Endothelial cell of umbilical vein (primary cell): ENCODE measurements at regions not wholly inside any gene's neighbourhood (a gene's known extent, or its start where the extent isn't known, plus 50 kb on each side); places are given as distances from the start of the nearest gene placed in this dataset.

Experiments
- BruUV-seq: library from RNA; stranded (reverse); fragments of 400-500 nt; replicated peaks from 2 replicates; lab custom pipeline; 2021; lab: Mats Ljungman, UMichigan
- CTCF ChIA-PET: fragments of 300-600, 350-600 bp; sonication (Branson Sonifier 250); formaldehyde crosslinking; loops from one replicate; lab custom pipeline; 2021; ENCODE audit warnings: antibody characterized with exemption, inconsistent platforms; lab: Charles Lee
- POLR2A ChIA-PET: fragments of 300-600, 350-600 bp; sonication (Branson Sonifier 250); formaldehyde crosslinking; loops from one replicate; lab custom pipeline; 2021; ENCODE audit warnings: antibody characterized with exemption, inconsistent platforms; lab: Charles Lee
- DNase-seq: peaks from one replicate; pipeline ENCODE4 v3.0.0-alpha.2; 2011; ENCODE audit warnings: low read depth, low spot score
- FAIRE-seq: peaks from 2 replicates; lab custom pipeline; 2011; peaks lifted over from hg19 to GRCh38; lab: Jason Lieb, UNC
- H2AFZ ChIP-seq: 2 replicates; pipeline ENCODE4 v1.6.0; 2012; ENCODE audit warnings: low read depth, low read length, control low read depth, inconsistent platforms
- H3K27ac ChIP-seq: 2 replicates; pipeline ENCODE4 v1.5.1; 2011; ENCODE audit warnings: low read depth, mild to moderate bottlenecking, control low read depth, low read length, moderate library complexity; ENCODE audit not compliant: insufficient read depth
- H3K27me3 ChIP-seq, 2 experiments: 2 replicates each; pipeline versions ENCODE4 v1.6.0 to v1.6.1; 2011; ENCODE audit warnings: low read length in 2 of 2, mixed read lengths in 1 of 2; ENCODE audit not compliant: control insufficient read depth in 2 of 2, insufficient read depth in 2 of 2
- H3K36me3 ChIP-seq, 2 experiments: 2 replicates in 1 of 2; 3 replicates in 1 of 2; pipeline ENCODE4 v1.5.1; 2011; ENCODE audit warnings: low read length in 2 of 2, mild to moderate bottlenecking in 1 of 2, moderate library complexity in 1 of 2; ENCODE audit not compliant: control insufficient read depth in 2 of 2, insufficient read depth in 2 of 2; ENCODE audit errors: extremely low read depth in 1 of 2
- H3K4me1 ChIP-seq: 3 replicates; pipeline ENCODE4 v1.5.1; 2011; ENCODE audit warnings: mild to moderate bottlenecking, low read length; ENCODE audit not compliant: control insufficient read depth, insufficient read depth; ENCODE audit errors: extremely low read depth
- H3K4me2 ChIP-seq: 2 replicates; pipeline ENCODE4 v1.6.1; 2011; ENCODE audit warnings: low read length, control low read depth, mixed read lengths; ENCODE audit not compliant: insufficient read depth
- H3K4me3 ChIP-seq, 3 experiments: fragments of 200-600 bp in 1 of 3; sonication (generic), shearing (Covaris generic) in 1 of 3; replicated peaks in 1 of 3; 2 replicates each; pipeline ENCODE4 v1.5.1; 2011 to 2016; ENCODE audit warnings: control low read depth in 3 of 3, low read length in 3 of 3, mild to moderate bottlenecking in 2 of 3, inconsistent platforms in 1 of 3, low read depth in 1 of 3, moderate library complexity in 1 of 3; ENCODE audit not compliant: insufficient read depth in 1 of 3
- H3K79me2 ChIP-seq: 2 replicates; pipeline ENCODE4 v1.6.0; 2012; ENCODE audit warnings: low read length, inconsistent platforms; ENCODE audit not compliant: control insufficient read depth, insufficient read depth
- H3K9ac ChIP-seq: replicated peaks from 2 replicates; pipeline ENCODE3; 2011; ENCODE audit warnings: low read length, control low read depth; ENCODE audit not compliant: insufficient read depth; ENCODE audit errors: extremely low read depth
- H3K9me1 ChIP-seq: replicated peaks from 3 replicates; pipeline ENCODE4 v1.6.0; 2011; ENCODE audit warnings: mild to moderate bottlenecking, low read length; ENCODE audit not compliant: control insufficient read depth, insufficient read depth; ENCODE audit errors: extremely low read depth
- H3K9me3 ChIP-seq: replicated peaks from 2 replicates; pipeline ENCODE4 v1.5.1; 2012; ENCODE audit warnings: low read length, inconsistent platforms; ENCODE audit not compliant: control insufficient read depth, insufficient read depth
- H4K20me1 ChIP-seq: replicated peaks from 2 replicates; pipeline ENCODE3; 2011; ENCODE audit warnings: mild to moderate bottlenecking, low read length; ENCODE audit not compliant: control insufficient read depth, insufficient read depth; ENCODE audit errors: extremely low read depth
- EZH2 ChIP-seq: IDR thresholded peaks from 2 replicates; pipeline ENCODE4 v1.6.1; 2012; ENCODE audit warnings: borderline replicate concordance, low read depth, mild to moderate bottlenecking, moderate library complexity, low read length, inconsistent platforms; ENCODE audit not compliant: severe bottlenecking
- FOS ChIP-seq: IDR thresholded peaks from 2 replicates; pipeline ENCODE4 v1.6.1; 2011; ENCODE audit warnings: mild to moderate bottlenecking, low read length, moderate library complexity, borderline replicate concordance; ENCODE audit not compliant: insufficient read depth
- GATA2 ChIP-seq: IDR thresholded peaks from 2 replicates; pipeline ENCODE4 v1.7.0; 2011; ENCODE audit warnings: low read depth, mild to moderate bottlenecking, moderate library complexity, mixed read lengths, low read length; ENCODE audit not compliant: insufficient read length, insufficient read depth
- JUN ChIP-seq: IDR thresholded peaks from 2 replicates; pipeline ENCODE4 v1.6.1; 2011; ENCODE audit warnings: borderline replicate concordance, low read depth; ENCODE audit not compliant: insufficient read length, insufficient read depth
- MYC ChIP-seq: IDR thresholded peaks from one replicate; pipeline ENCODE4 v1.6.1; 2011; ENCODE audit warnings: mild to moderate bottlenecking, low read depth, low read length
- POLR2A ChIP-seq: IDR thresholded peaks from 2 replicates; pipeline ENCODE4 v1.6.1; 2012; ENCODE audit warnings: low read depth, mild to moderate bottlenecking, control low read depth, low read length
- POLR2AphosphoS5 ChIP-seq: IDR thresholded peaks from 2 replicates; pipeline ENCODE4 v1.6.1; 2012; ENCODE audit warnings: low read depth, mild to moderate bottlenecking, control low read depth, low read length, moderate library complexity; ENCODE audit not compliant: insufficient read depth
- dilution Hi-C: fragments of 300-500 bp; cut with MboI; formaldehyde crosslinking; loops from one replicate; pipeline ENCODE4 v1.15.0; 2019; ENCODE audit warnings: low sequenced_read_pairs; ENCODE audit not compliant: extremely low pct_ligation_motif_present
- intact Hi-C: fragments of 100-400 bp; cut with micrococcal nuclease; formaldehyde crosslinking; loops from one replicate; pipeline ENCODE4 v1.10.0; 2022
- TF ChIP-seq, protein P1 (sequence below): IDR thresholded peaks from 2 replicates; pipeline ENCODE4 v1.6.1; 2011; ENCODE audit not compliant: insufficient read depth, insufficient read length
- TF ChIP-seq, protein P2 (sequence below), 2 donors: IDR thresholded peaks; 1 replicate in 1 of 2; 2 replicates in 1 of 2; pipeline ENCODE4 v1.5.1; 2011; ENCODE audit warnings: low read length in 2 of 2, mild to moderate bottlenecking in 2 of 2, moderate library complexity in 2 of 2, control low read depth in 1 of 2, inconsistent platforms in 1 of 2, low read depth in 1 of 2; ENCODE audit not compliant: insufficient read depth in 1 of 2; ENCODE audit errors: extremely low read depth in 1 of 2

DNA sequence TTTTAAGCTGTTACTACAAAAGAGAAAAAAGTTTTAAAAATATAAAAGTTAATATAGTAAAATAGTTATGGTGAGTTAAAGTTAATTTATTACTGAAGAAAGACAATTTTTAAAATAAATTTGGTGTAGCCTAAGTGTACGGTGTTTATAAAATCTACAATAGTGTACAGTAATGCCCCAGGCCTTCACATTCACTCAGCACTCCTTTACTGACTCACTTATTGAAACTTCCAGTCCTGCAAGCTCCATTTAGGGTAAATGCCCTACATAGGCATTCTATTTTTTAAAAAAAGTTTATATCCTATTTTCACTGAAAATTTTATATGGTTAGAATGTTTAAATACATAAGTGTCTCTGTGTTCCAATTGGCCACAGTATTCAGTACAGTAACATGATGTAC is 769.5 kb upstream of the NOVA1 start:
- intact Hi-C loops: no loop called here
- no peak for DNase-seq
- no TSS peak for BruUV-seq
- Histone ChIP-seq H3K4me2 (no peak overlapping the region), H3K36me3 (no peaks in the 10 kb centered on the region), H3K27ac (peak overlapping the region; percentile 78), H4K20me1 (no peaks in the 10 kb centered on the region), H3K4me3 (no peak overlapping the region), H3K9me3 (no peaks in the 10 kb centered on the region), H3K4me1 (peaks cover 14% of the 10 kb centered on the region), H3K9me1 (no peaks in the 10 kb centered on the region), H3K9ac (no peak overlapping the region), H2AFZ (no peak overlapping the region), H3K27me3 (no peaks in the 10 kb centered on the region), H3K79me2 (no peaks in the 10 kb centered on the region)
- CTCF ChIA-PET: interaction anchor here (1.2 to 1.9 kb wide), 3 partner anchors 11 to 16 kb away, joined by 3 to 7 read pairs (median 5); no protein-coding TSS in a partner anchor
- no peak for FAIRE-seq
- dilution Hi-C loops: no loop called here
- POLR2A ChIA-PET: no interaction called here
- no peak for TF ChIP-seq FOS
- TF ChIP-seq, protein P1, sequence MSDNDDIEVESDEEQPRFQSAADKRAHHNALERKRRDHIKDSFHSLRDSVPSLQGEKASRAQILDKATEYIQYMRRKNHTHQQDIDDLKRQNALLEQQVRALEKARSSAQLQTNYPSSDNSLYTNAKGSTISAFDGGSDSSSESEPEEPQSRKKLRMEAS: no peak
- no peak for TF ChIP-seq POLR2A

DNA sequence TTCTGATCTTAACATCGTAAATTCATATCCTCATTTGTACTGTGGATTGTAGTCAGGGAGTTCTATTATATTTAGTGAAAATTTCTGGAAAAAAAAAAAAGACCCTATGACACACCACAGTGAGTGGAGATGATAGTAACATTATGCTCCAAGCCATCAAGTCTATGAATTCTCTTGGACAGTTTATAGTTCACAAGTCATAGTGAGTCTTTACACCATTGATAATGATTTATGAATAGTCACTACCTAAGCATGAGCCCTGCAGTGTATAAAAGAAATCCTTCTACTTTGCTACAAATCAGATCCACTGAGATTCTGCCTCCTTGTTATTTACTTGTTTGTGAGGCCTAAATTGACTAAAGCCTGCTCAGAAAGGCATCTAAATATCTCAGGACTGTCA is 772.2 kb upstream of the NOVA1 start:
- H3K4me1 ChIP-seq: peaks cover 14% of the 10 kb centered on the region
- TF ChIP-seq MYC (no peak), EZH2 (no peak), POLR2AphosphoS5 (no peak), POLR2A (no peak), FOS (no peak), GATA2 (no peak), JUN (no peak)
- TF ChIP-seq, protein P1: no peak
- TF ChIP-seq, protein P2, sequence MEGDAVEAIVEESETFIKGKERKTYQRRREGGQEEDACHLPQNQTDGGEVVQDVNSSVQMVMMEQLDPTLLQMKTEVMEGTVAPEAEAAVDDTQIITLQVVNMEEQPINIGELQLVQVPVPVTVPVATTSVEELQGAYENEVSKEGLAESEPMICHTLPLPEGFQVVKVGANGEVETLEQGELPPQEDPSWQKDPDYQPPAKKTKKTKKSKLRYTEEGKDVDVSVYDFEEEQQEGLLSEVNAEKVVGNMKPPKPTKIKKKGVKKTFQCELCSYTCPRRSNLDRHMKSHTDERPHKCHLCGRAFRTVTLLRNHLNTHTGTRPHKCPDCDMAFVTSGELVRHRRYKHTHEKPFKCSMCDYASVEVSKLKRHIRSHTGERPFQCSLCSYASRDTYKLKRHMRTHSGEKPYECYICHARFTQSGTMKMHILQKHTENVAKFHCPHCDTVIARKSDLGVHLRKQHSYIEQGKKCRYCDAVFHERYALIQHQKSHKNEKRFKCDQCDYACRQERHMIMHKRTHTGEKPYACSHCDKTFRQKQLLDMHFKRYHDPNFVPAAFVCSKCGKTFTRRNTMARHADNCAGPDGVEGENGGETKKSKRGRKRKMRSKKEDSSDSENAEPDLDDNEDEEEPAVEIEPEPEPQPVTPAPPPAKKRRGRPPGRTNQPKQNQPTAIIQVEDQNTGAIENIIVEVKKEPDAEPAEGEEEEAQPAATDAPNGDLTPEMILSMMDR (IDR thresholded peaks at IDR 0.05; ENCODE audit: extremely low read depth in 1 of 2, insufficient read depth in 1 of 2, low read depth in 1 of 2, low read length in 2 of 2): no peak
- CTCF ChIA-PET: no interaction called here

More for the DNA sequence above, 772.2 kb upstream of the NOVA1 start:
- no peak overlapping the region for H3K27ac ChIP-seq
- no peak overlapping the region for H2AFZ ChIP-seq
- no peak overlapping the region for H3K9ac ChIP-seq
- H3K27me3 ChIP-seq: no peaks in the 10 kb centered on the region
- FAIRE-seq (no peak), DNase-seq (no peak)
- H3K79me2 ChIP-seq: no peaks in the 10 kb centered on the region
- H3K9me1 ChIP-seq: no peaks in the 10 kb centered on the region
- no peaks in the 10 kb centered on the region for H3K36me3 ChIP-seq
- H3K9me3 ChIP-seq: no peaks in the 10 kb centered on the region
- H3K4me3 ChIP-seq: no peak overlapping the region
- no peak overlapping the region for H3K4me2 ChIP-seq
- intact Hi-C loops (no loop called here), dilution Hi-C loops (no loop called here)
- POLR2A ChIA-PET: no interaction called here
- H4K20me1 ChIP-seq: no peaks in the 10 kb centered on the region
- no TSS peak for BruUV-seq
